Endothelial cell (in vitro differentiated cells): ENCODE measurements at regions not wholly inside any gene's neighbourhood (a gene's known extent, or its start where the extent isn't known, plus 50 kb on each side); places are given as distances from the start of the nearest gene placed in this dataset.

Experiments used
- DNase-seq: peaks from one replicate; pipeline ENCODE4 v3.0.0; 2021; ENCODE audit warnings: low spot score
- H3K27ac Mint-ChIP-seq: one replicate; pipeline ENCODE4 v1.8.0; 2021; ENCODE audit warnings: mixed read lengths, inconsistent platforms; ENCODE audit not compliant: unreplicated experiment
- H3K27me3 Mint-ChIP-seq: one replicate; pipeline ENCODE4 v1.8.0; 2021; ENCODE audit warnings: mild to moderate bottlenecking, moderate library complexity, mixed read lengths, inconsistent platforms; ENCODE audit not compliant: unreplicated experiment
- H3K36me3 Mint-ChIP-seq: one replicate; pipeline ENCODE4 v1.8.0; 2021; ENCODE audit warnings: mild to moderate bottlenecking, low read depth, mixed read lengths, inconsistent platforms; ENCODE audit not compliant: unreplicated experiment
- H3K4me1 Mint-ChIP-seq: one replicate; pipeline ENCODE4 v1.8.0; 2021; ENCODE audit warnings: mild to moderate bottlenecking, mixed read lengths, inconsistent platforms; ENCODE audit not compliant: unreplicated experiment
- H3K4me3 Mint-ChIP-seq: one replicate; pipeline ENCODE4 v1.8.0; 2021; ENCODE audit warnings: mild to moderate bottlenecking, mixed read lengths, inconsistent platforms; ENCODE audit not compliant: unreplicated experiment
- H3K9me3 Mint-ChIP-seq: one replicate; pipeline ENCODE4 v1.8.0; 2021; ENCODE audit warnings: mixed read lengths, inconsistent platforms; ENCODE audit not compliant: unreplicated experiment
- CTCF ChIP-seq: fragments of 200-600 bp; sonication (generic); IDR thresholded peaks from one replicate; pipeline ENCODE4 v1.5.0; 2021; ENCODE audit warnings: antibody characterized with exemption; ENCODE audit not compliant: unreplicated experiment

GRCh38 chr10:111356571-111356970 lies 279.7 kb downstream of the ADRA2A start:
- Mint-ChIP-seq H3K36me3 (no peaks in the 10 kb centered on the region), H3K4me3 (no peak overlapping the region), H3K27ac (no peak overlapping the region), H3K9me3 (no peaks in the 10 kb centered on the region), H3K4me1 (peaks cover 2% of the 10 kb centered on the region), H3K27me3 (peaks cover 2% of the 10 kb centered on the region)
- no peak for TF ChIP-seq CTCF
- no peak for DNase-seq

- no peak for DNase-seq
- Mint-ChIP-seq H3K9me3 (no peaks in the 10 kb centered on the region), H3K27ac (no peak overlapping the region), H3K4me1 (peaks cover 2% of the 10 kb centered on the region), H3K36me3 (no peaks in the 10 kb centered on the region), H3K4me3 (no peak overlapping the region), H3K27me3 (peaks cover 2% of the 10 kb centered on the region)
- TF ChIP-seq CTCF: no peak
Observed at GRCh38 chr10:111357859-111358258, 281.0 kb downstream of the ADRA2A start.

- DNase-seq: peak; percentile 47
- Mint-ChIP-seq H3K27ac (no peak overlapping the region), H3K27me3 (peaks cover 2% of the 10 kb centered on the region), H3K36me3 (no peaks in the 10 kb centered on the region), H3K4me3 (no peak overlapping the region), H3K4me1 (peaks cover 2% of the 10 kb centered on the region), H3K9me3 (no peaks in the 10 kb centered on the region)
- TF ChIP-seq CTCF: peak; percentile 32
Observed at GRCh38 chr10:111360260-111360925, 283.6 kb downstream of the ADRA2A start.

- no peaks in the 10 kb centered on the region for H3K27me3 Mint-ChIP-seq
- H3K9me3 Mint-ChIP-seq: no peaks in the 10 kb centered on the region
- H3K27ac Mint-ChIP-seq: no peak overlapping the region
- TF ChIP-seq CTCF: no peak
- no peak for DNase-seq
- H3K4me1 Mint-ChIP-seq: peaks cover 9% of the 10 kb centered on the region
- no peak overlapping the region for H3K4me3 Mint-ChIP-seq
- H3K36me3 Mint-ChIP-seq: no peaks in the 10 kb centered on the region
Observed at GRCh38 chr10:111367531-111367930, 290.7 kb downstream of the ADRA2A start.

- no peaks in the 10 kb centered on the region for H3K9me3 Mint-ChIP-seq
- peaks cover 11% of the 10 kb centered on the region for H3K4me1 Mint-ChIP-seq
- no peaks in the 10 kb centered on the region for H3K27me3 Mint-ChIP-seq
- H3K27ac Mint-ChIP-seq: no peak overlapping the region
- TF ChIP-seq CTCF: no peak
- DNase-seq: no peak
- peaks cover 3% of the 10 kb centered on the region for H3K36me3 Mint-ChIP-seq
- H3K4me3 Mint-ChIP-seq: no peak overlapping the region
Observed at GRCh38 chr10:111370101-111370500, 293.3 kb downstream of the ADRA2A start.
